Loucy (cell line): ENCODE measurements at regions not wholly inside any gene's neighbourhood (a gene's known extent, or its start where the extent isn't known, plus 50 kb on each side); places are given as distances from the start of the nearest gene placed in this dataset.

Experiments used
- H2AFZ ChIP-seq: fragments of 200-600 bp; sonication (generic); 2 replicates; pipeline ENCODE4 v1.6.0; 2016; ENCODE audit warnings: antibody characterized with exemption, mild to moderate bottlenecking, low read length, moderate library complexity
- H3F3A ChIP-seq: fragments of 200-600 bp; 2 replicates; pipeline ENCODE4 v1.6.0; 2016; ENCODE audit warnings: antibody characterized with exemption, low read depth, mild to moderate bottlenecking
- H3K27me3 ChIP-seq: fragments of 200-600 bp; sonication (generic); 2 replicates; pipeline ENCODE4 v1.6.1; 2014; ENCODE audit warnings: low read length, mild to moderate bottlenecking; ENCODE audit not compliant: insufficient read depth, poor library complexity, severe bottlenecking
- H3K36me3 ChIP-seq: fragments of 200-600 bp; sonication (generic); 2 replicates; pipeline ENCODE4 v1.6.1; 2016; ENCODE audit warnings: low read length; ENCODE audit not compliant: insufficient read depth
- H3K4me1 ChIP-seq: fragments of 200-600 bp; sonication (generic); 2 replicates; pipeline ENCODE4 v1.5.1; 2014; ENCODE audit warnings: low read length, mild to moderate bottlenecking; ENCODE audit not compliant: insufficient read depth, poor library complexity, severe bottlenecking
- H3K4me2 ChIP-seq: fragments of 200-600 bp; sonication (generic); 2 replicates; pipeline ENCODE4 v1.6.0; 2014; ENCODE audit warnings: antibody characterized with exemption, low read length, low read depth, mild to moderate bottlenecking; ENCODE audit not compliant: poor library complexity, severe bottlenecking
- H3K4me3 ChIP-seq: fragments of 200-600 bp; sonication (generic); 2 replicates; pipeline ENCODE4 v1.5.1; 2014; ENCODE audit warnings: low read length, mild to moderate bottlenecking, mixed read lengths; ENCODE audit not compliant: poor library complexity, severe bottlenecking
- H3K79me2 ChIP-seq: fragments of 200-600 bp; sonication (generic); 2 replicates; pipeline ENCODE4 v1.6.1; 2014; ENCODE audit warnings: low read length; ENCODE audit not compliant: insufficient read depth
- H3K9ac ChIP-seq: fragments of 200-600 bp; sonication (generic); 2 replicates; pipeline ENCODE4 v1.6.0; 2014; ENCODE audit warnings: mild to moderate bottlenecking, low read depth, low read length, moderate library complexity; ENCODE audit not compliant: poor library complexity, severe bottlenecking
- H3K9me2 ChIP-seq: fragments of 200-600 bp; sonication (generic); replicated peaks from 2 replicates; pipeline ENCODE4 v1.6.1; 2016; ENCODE audit warnings: low read depth, low read length, mixed read lengths
- H3K9me3 ChIP-seq: fragments of 200-600 bp; sonication (generic); 2 replicates; pipeline ENCODE4 v1.6.1; 2014; ENCODE audit warnings: mild to moderate bottlenecking, antibody characterized with exemption, low read length, low read depth; ENCODE audit not compliant: insufficient read depth
- H4K20me1 ChIP-seq: fragments of 200-600 bp; sonication (generic); 2 replicates; pipeline ENCODE4 v1.6.0; 2014; ENCODE audit warnings: antibody characterized with exemption, low read length, mild to moderate bottlenecking; ENCODE audit not compliant: insufficient read depth, poor library complexity, severe bottlenecking
- CTCF ChIP-seq: fragments of 200-600 bp; sonication (generic); conservative IDR thresholded peaks from 2 replicates; pipeline ENCODE4 v1.5.1; 2014; ENCODE audit warnings: mild to moderate bottlenecking, antibody characterized with exemption, low read length
- EZH2phosphoT487 ChIP-seq: fragments of 200-600 bp; IDR thresholded peaks from 2 replicates; pipeline ENCODE4 v1.6.1; 2018; ENCODE audit warnings: antibody characterized with exemption, mild to moderate bottlenecking, moderate library complexity, borderline replicate concordance

- H3K9me2 ChIP-seq: no peaks in the 10 kb centered on the region
- H2AFZ ChIP-seq: no peak overlapping the region
- no peaks in the 10 kb centered on the region for H3F3A ChIP-seq
- no peaks in the 10 kb centered on the region for H3K27me3 ChIP-seq
- H4K20me1 ChIP-seq: no peaks in the 10 kb centered on the region
- H3K4me1 ChIP-seq: no peaks in the 10 kb centered on the region
- no peak for TF ChIP-seq EZH2phosphoT487
- H3K36me3 ChIP-seq: no peaks in the 10 kb centered on the region
- no peak overlapping the region for H3K9ac ChIP-seq
- no peaks in the 10 kb centered on the region for H3K9me3 ChIP-seq
- H3K4me3 ChIP-seq: no peak overlapping the region
- H3K79me2 ChIP-seq: no peaks in the 10 kb centered on the region
- H3K4me2 ChIP-seq: no peak overlapping the region
Measured at GRCh38 chr13:67860315-67860714, 630.2 kb upstream of the PCDH9 start.

GRCh38 chr13:67859904-67860303 lies 629.8 kb upstream of the PCDH9 start:
- Histone ChIP-seq H4K20me1 (no peaks in the 10 kb centered on the region), H2AFZ (no peak overlapping the region), H3K4me3 (no peak overlapping the region), H3K79me2 (no peaks in the 10 kb centered on the region), H3K27me3 (no peaks in the 10 kb centered on the region), H3F3A (no peaks in the 10 kb centered on the region), H3K9ac (no peak overlapping the region), H3K36me3 (no peaks in the 10 kb centered on the region), H3K4me2 (no peak overlapping the region), H3K9me3 (no peaks in the 10 kb centered on the region), H3K9me2 (no peaks in the 10 kb centered on the region), H3K4me1 (no peaks in the 10 kb centered on the region)
- TF ChIP-seq CTCF (no peak), EZH2phosphoT487 (no peak)

GRCh38 chr13:67857581-67858310 lies 627.6 kb upstream of the PCDH9 start:
- Histone ChIP-seq H3K9ac (no peak overlapping the region), H3K4me3 (no peak overlapping the region), H3K79me2 (no peaks in the 10 kb centered on the region), H3K36me3 (no peaks in the 10 kb centered on the region), H3K9me3 (no peaks in the 10 kb centered on the region), H3K9me2 (no peaks in the 10 kb centered on the region), H4K20me1 (no peaks in the 10 kb centered on the region), H3K27me3 (no peaks in the 10 kb centered on the region), H3F3A (no peaks in the 10 kb centered on the region), H3K4me2 (no peak overlapping the region), H2AFZ (no peak overlapping the region), H3K4me1 (no peaks in the 10 kb centered on the region)
- TF ChIP-seq EZH2phosphoT487 (no peak), CTCF (no peak)

GRCh38 chr13:67856955-67857354 lies 626.8 kb upstream of the PCDH9 start:
- Histone ChIP-seq H4K20me1 (no peaks in the 10 kb centered on the region), H3K9ac (no peak overlapping the region), H3K27me3 (no peaks in the 10 kb centered on the region), H3K4me1 (no peaks in the 10 kb centered on the region), H3K9me2 (no peaks in the 10 kb centered on the region), H3F3A (no peaks in the 10 kb centered on the region), H3K9me3 (no peaks in the 10 kb centered on the region), H3K4me3 (no peak overlapping the region), H2AFZ (no peak overlapping the region), H3K36me3 (no peaks in the 10 kb centered on the region), H3K79me2 (no peaks in the 10 kb centered on the region), H3K4me2 (no peak overlapping the region)
- no peak for TF ChIP-seq CTCF
- no peak for TF ChIP-seq EZH2phosphoT487
